Adipocyte (in vitro differentiated cells): ENCODE measurements at regions not wholly inside any gene's neighbourhood (a gene's known extent, or its start where the extent isn't known, plus 50 kb on each side); places are given as distances from the start of the nearest gene placed in this dataset.
A peak's percentile ranks its signal among the peaks of the same experiment; 100 is the strongest.
"Not testable (repeated sequence)": the region's sequence is repeated elsewhere in the genome, so short reads cannot be mapped to it uniquely, and the experiment has no call there.

Experiments
- DNase-seq: peaks from one replicate; pipeline ENCODE4 v3.0.0-alpha.2; 2015; ENCODE audit warnings: low read depth
- H3K27me3 ChIP-seq: replicated peaks from 2 replicates; pipeline ENCODE4 v1.7.0; 2013; ENCODE audit warnings: mild to moderate bottlenecking, low read length, moderate library complexity; ENCODE audit not compliant: control insufficient read depth, insufficient read depth
- H3K36me3 ChIP-seq: 2 replicates; pipeline ENCODE4 v1.7.0; 2013; ENCODE audit warnings: low read length, mild to moderate bottlenecking, moderate library complexity; ENCODE audit not compliant: control insufficient read depth, insufficient read depth, severe bottlenecking
- H3K4me1 ChIP-seq: 2 replicates; pipeline ENCODE4 v1.7.0; 2013; ENCODE audit warnings: mild to moderate bottlenecking, low read length, moderate library complexity; ENCODE audit not compliant: control insufficient read depth, insufficient read depth
- H3K4me3 ChIP-seq: 2 replicates; pipeline ENCODE4 v1.7.0; 2013; ENCODE audit warnings: mild to moderate bottlenecking, low read length, moderate library complexity
- H3K9ac ChIP-seq: 2 replicates; pipeline ENCODE4 v1.7.0; 2013; ENCODE audit warnings: mild to moderate bottlenecking, low read length, moderate library complexity
- H3K9me3 ChIP-seq: 2 replicates; pipeline ENCODE4 v1.7.0; 2013; ENCODE audit warnings: mild to moderate bottlenecking, low read length, moderate library complexity; ENCODE audit not compliant: control insufficient read depth

GRCh38 chr9:40883423-40884071 is 244.9 kb downstream of the FOXD4L6 start:
- peaks cover 67% of the 10 kb centered on the region for H3K9me3 ChIP-seq
- H3K36me3 ChIP-seq, H3K4me3 ChIP-seq, H3K4me1 ChIP-seq, H3K27me3 ChIP-seq, H3K9ac ChIP-seq, DNase-seq: not testable (repeated sequence)

- DNase-seq, H3K27me3 ChIP-seq, H3K4me3 ChIP-seq, H3K36me3 ChIP-seq, H3K4me1 ChIP-seq, H3K9ac ChIP-seq: not testable (repeated sequence)
- peaks cover 46% of the 10 kb centered on the region for H3K9me3 ChIP-seq
Observed at GRCh38 chr9:40873753-40874295, 254.7 kb downstream of the FOXD4L6 start.

GRCh38 chr9:40868437-40868836 is 260.0 kb downstream of the FOXD4L6 start:
- not testable (repeated sequence) for H3K9ac ChIP-seq, H3K36me3 ChIP-seq, H3K4me1 ChIP-seq, DNase-seq, H3K27me3 ChIP-seq
- H3K4me3 ChIP-seq = peak overlapping the region; percentile 2
- peaks cover 57% of the 10 kb centered on the region for H3K9me3 ChIP-seq
